H1 (cell line): ENCODE measurements at regions not wholly inside any gene's neighbourhood (a gene's known extent, or its start where the extent isn't known, plus 50 kb on each side); places are given as distances from the start of the nearest gene placed in this dataset.
"Not testable (repeated sequence)": the region's sequence is repeated elsewhere in the genome, so short reads cannot be mapped to it uniquely, and the experiment has no call there.

Source experiments
- CTCF ChIA-PET: fragments of 300-600 bp; sonication (Branson Sonifier 250); formaldehyde crosslinking; loops from one replicate; lab custom pipeline; 2021; ENCODE audit not compliant: partially characterized antibody; lab: Charles Lee
- POLR2A ChIA-PET: fragments of 300-600 bp; sonication (Branson Sonifier 250); formaldehyde crosslinking; loops from one replicate; lab custom pipeline; 2021; ENCODE audit warnings: inconsistent platforms; ENCODE audit not compliant: partially characterized antibody; lab: Charles Lee
- DNase-seq, 2 experiments: peaks; one replicate each; pipeline versions ENCODE4 v3.0.0 to v3.0.0-alpha.2; 2010 to 2022; ENCODE audit warnings: low spot score in 2 of 2, low read depth in 1 of 2, mixed read lengths in 1 of 2
- FAIRE-seq: peaks from 2 replicates; lab custom pipeline; 2011; peaks lifted over from hg19 to GRCh38; lab: Jason Lieb, UNC
- H2AFZ ChIP-seq: 2 replicates; pipeline ENCODE4 v1.8.1; 2012; ENCODE audit warnings: low read length, inconsistent platforms
- H2AK5ac ChIP-seq: 2 replicates; pipeline ENCODE4 v1.6.1; 2013; ENCODE audit warnings: low read depth, low read length
- H2BK120ac ChIP-seq: replicated peaks from 2 replicates; pipeline ENCODE3; 2013; ENCODE audit warnings: low read depth, low read length, inconsistent platforms
- H2BK12ac ChIP-seq: 2 replicates; pipeline ENCODE4 v1.6.1; 2013; ENCODE audit warnings: low read depth, low read length
- H2BK15ac ChIP-seq: 2 replicates; pipeline ENCODE4 v1.6.1; 2013; ENCODE audit warnings: low read length
- H2BK20ac ChIP-seq: 2 replicates; pipeline ENCODE4 v1.6.1; 2013; ENCODE audit warnings: low read length
- H2BK5ac ChIP-seq: 2 replicates; pipeline ENCODE4 v1.6.1; 2013; ENCODE audit warnings: low read depth, low read length
- H3K14ac ChIP-seq: 2 replicates; pipeline ENCODE4 v1.6.1; 2013; ENCODE audit warnings: inconsistent platforms; ENCODE audit not compliant: insufficient read length
- H3K18ac ChIP-seq: 2 replicates; pipeline ENCODE4 v1.6.1; 2013; ENCODE audit warnings: low read length; ENCODE audit errors: extremely low read depth
- H3K23ac ChIP-seq: 2 replicates; pipeline ENCODE4 v1.6.1; 2013; ENCODE audit warnings: inconsistent platforms; ENCODE audit not compliant: insufficient read length
- H3K23me2 ChIP-seq: 2 replicates; pipeline ENCODE4 v1.6.1; 2013; ENCODE audit warnings: low read depth, low read length
- H3K27ac ChIP-seq: 2 replicates; pipeline ENCODE4 v1.6.1; 2011; ENCODE audit warnings: low read depth, low read length, inconsistent platforms
- H3K27me3 ChIP-seq, 4 experiments: replicated peaks in 1 of 4; 1 replicate in 1 of 4; 2 replicates in 3 of 4; pipeline versions ENCODE4 v1.6.1 to v1.8.1; 2011 to 2013; ENCODE audit warnings: low read length in 3 of 4, mild to moderate bottlenecking in 3 of 4, inconsistent platforms in 2 of 4, mixed read lengths in 2 of 4, moderate library complexity in 1 of 4; ENCODE audit not compliant: control insufficient read depth in 3 of 4, insufficient read depth in 3 of 4; ENCODE audit errors: extremely low read depth in 1 of 4
- H3K36me3 ChIP-seq, 4 experiments: 2 replicates each; pipeline versions ENCODE4 v1.6.1 to v1.8.1; 2011 to 2013; ENCODE audit warnings: mild to moderate bottlenecking in 4 of 4, low read length in 3 of 4, moderate library complexity in 2 of 4, control low read depth in 1 of 4, inconsistent platforms in 1 of 4; ENCODE audit not compliant: insufficient read depth in 4 of 4, control insufficient read depth in 2 of 4
- H3K4ac ChIP-seq: replicated peaks from 2 replicates; pipeline ENCODE3; 2013; ENCODE audit warnings: low read length, low read depth, mixed read lengths, inconsistent platforms; ENCODE audit not compliant: insufficient read length
- H3K4me1 ChIP-seq, 4 experiments: replicated peaks in 1 of 4; 1 replicate in 1 of 4; 2 replicates in 3 of 4; pipeline versions ENCODE4 v1.6.1 to v1.8.1; 2011 to 2013; ENCODE audit warnings: low read length in 3 of 4, inconsistent platforms in 2 of 4, mixed read lengths in 1 of 4; ENCODE audit not compliant: insufficient read depth in 4 of 4, control insufficient read depth in 3 of 4
- H3K4me2 ChIP-seq, 2 experiments: 2 replicates each; pipeline versions ENCODE4 v1.6.1 to v1.8.1; 2011 to 2013; ENCODE audit warnings: low read depth in 2 of 2, low read length in 2 of 2, control low read depth in 1 of 2, inconsistent platforms in 1 of 2, mild to moderate bottlenecking in 1 of 2; ENCODE audit not compliant: insufficient read depth in 1 of 2
- H3K4me3 ChIP-seq, 4 experiments: fragments of 200-600, 300-600 bp in 1 of 4; sonication (generic), shearing (Covaris generic), sonication (Bioruptor Twin) in 1 of 4; 2 replicates each; pipeline versions ENCODE4 v1.5.1 to v1.8.1; 2011 to 2016; ENCODE audit warnings: low read length in 4 of 4, low read depth in 3 of 4, control low read depth in 2 of 4, inconsistent platforms in 2 of 4, mild to moderate bottlenecking in 2 of 4, mixed read lengths in 1 of 4, moderate library complexity in 1 of 4; ENCODE audit not compliant: insufficient read depth in 2 of 4; ENCODE audit errors: extremely low read depth in 1 of 4
- H3K56ac ChIP-seq: replicated peaks from 2 replicates; pipeline ENCODE3; 2013; ENCODE audit warnings: low read depth, mild to moderate bottlenecking, mixed read lengths, low read length, inconsistent platforms; ENCODE audit not compliant: insufficient read length
- H3K79me1 ChIP-seq: 2 replicates; pipeline ENCODE4 v1.6.1; 2013; ENCODE audit warnings: low read depth, low read length, control low read depth
- H3K79me2 ChIP-seq, 2 experiments: 2 replicates each; pipeline versions ENCODE4 v1.6.1 to v1.8.1; 2012 to 2013; ENCODE audit warnings: low read length in 2 of 2, mild to moderate bottlenecking in 2 of 2, inconsistent platforms in 1 of 2; ENCODE audit not compliant: insufficient read depth in 2 of 2, control insufficient read depth in 1 of 2
- H3K9ac ChIP-seq, 4 experiments: replicated peaks in 1 of 4; 1 replicate in 1 of 4; 2 replicates in 3 of 4; pipeline versions ENCODE4 v1.6.1 to v1.8.1; 2011 to 2013; ENCODE audit warnings: low read depth in 3 of 4, low read length in 3 of 4, control low read depth in 2 of 4, mild to moderate bottlenecking in 2 of 4, moderate library complexity in 2 of 4, inconsistent platforms in 1 of 4; ENCODE audit errors: extremely low read depth in 1 of 4
- H3K9me3 ChIP-seq, 2 experiments: 2 replicates each; pipeline versions ENCODE4 v1.6.1 to v1.8.1; 2012 to 2013; ENCODE audit warnings: mild to moderate bottlenecking in 2 of 2, moderate library complexity in 2 of 2, control low read depth in 1 of 2, inconsistent platforms in 1 of 2, low read depth in 1 of 2, low read length in 1 of 2, mixed read lengths in 1 of 2; ENCODE audit not compliant: insufficient read depth in 2 of 2
- H4K20me1 ChIP-seq, 2 experiments: replicated peaks in 1 of 2; 2 replicates each; pipeline versions ENCODE3 to v1.8.1; 2011 to 2013; ENCODE audit warnings: inconsistent platforms in 2 of 2, low read length in 2 of 2, mild to moderate bottlenecking in 1 of 2; ENCODE audit not compliant: insufficient read depth in 2 of 2, control insufficient read depth in 1 of 2
- H4K5ac ChIP-seq: 2 replicates; pipeline ENCODE4 v1.6.1; 2013; ENCODE audit warnings: low read length, low read depth, mixed read lengths, inconsistent platforms; ENCODE audit not compliant: insufficient read length
- H4K8ac ChIP-seq: 2 replicates; pipeline ENCODE4 v1.8.0; 2013; ENCODE audit warnings: mild to moderate bottlenecking, moderate library complexity, low read length, inconsistent platforms; ENCODE audit not compliant: insufficient read depth; ENCODE audit errors: extremely low read depth
- H4K91ac ChIP-seq: replicated peaks from 2 replicates; pipeline ENCODE3; 2013; ENCODE audit warnings: low read length, mixed read lengths, inconsistent platforms; ENCODE audit not compliant: insufficient read length
- CBX5 ChIP-seq: fragments of 300-800, 300-1000 bp; sonication (generic); IDR thresholded peaks from 2 replicates; pipeline ENCODE4 v1.7.1; 2016; ENCODE audit warnings: antibody characterized with exemption, low read length, low read depth
- CHD1 ChIP-seq: IDR thresholded peaks from 2 replicates; pipeline ENCODE4 v1.6.1; 2012; ENCODE audit warnings: low read depth, low read length, improper control_type of control experiment
- SP2 ChIP-seq: IDR thresholded peaks from 2 replicates; pipeline ENCODE4 v1.6.1; 2012; ENCODE audit warnings: mild to moderate bottlenecking, low read length, inconsistent platforms
- SUZ12 ChIP-seq: fragments of 200-600 bp; sonication (generic); IDR thresholded peaks from 2 replicates; pipeline ENCODE4 v1.6.1; 2012; ENCODE audit warnings: mild to moderate bottlenecking, inconsistent platforms, low read length, moderate library complexity, mixed read lengths
- TBP ChIP-seq: IDR thresholded peaks from 2 replicates; pipeline ENCODE4 v1.6.1; 2011; ENCODE audit warnings: low read depth, low read length, improper control_type of control experiment
- WGBS, 2 experiments: shearing (Covaris generic) in 1 of 2; methylation state at CpG; one replicate each; pipeline versions ENCODE4 v1.1.6 to v1.1.7; 2013 to 2015; ENCODE audit warnings: low lambda C conversion rate in 2 of 2, mixed read lengths in 2 of 2, inconsistent platforms in 1 of 2, low coverage in 1 of 2, missing lambda C conversion rate in 1 of 2; ENCODE audit not compliant: insufficient replicate concordance in 2 of 2, insufficient coverage in 1 of 2, insufficient read length in 1 of 2; ENCODE audit errors: extremely low coverage in 1 of 2, missing lambda C conversion rate in 1 of 2; 5-methylcytosine and 5-hydroxymethylcytosine counted together
- TF ChIP-seq, protein P1 (sequence below): IDR thresholded peaks from 2 replicates; pipeline ENCODE4 v1.6.1; 2011; ENCODE audit warnings: low read depth, mild to moderate bottlenecking, low read length; ENCODE audit not compliant: insufficient read depth

DNA sequence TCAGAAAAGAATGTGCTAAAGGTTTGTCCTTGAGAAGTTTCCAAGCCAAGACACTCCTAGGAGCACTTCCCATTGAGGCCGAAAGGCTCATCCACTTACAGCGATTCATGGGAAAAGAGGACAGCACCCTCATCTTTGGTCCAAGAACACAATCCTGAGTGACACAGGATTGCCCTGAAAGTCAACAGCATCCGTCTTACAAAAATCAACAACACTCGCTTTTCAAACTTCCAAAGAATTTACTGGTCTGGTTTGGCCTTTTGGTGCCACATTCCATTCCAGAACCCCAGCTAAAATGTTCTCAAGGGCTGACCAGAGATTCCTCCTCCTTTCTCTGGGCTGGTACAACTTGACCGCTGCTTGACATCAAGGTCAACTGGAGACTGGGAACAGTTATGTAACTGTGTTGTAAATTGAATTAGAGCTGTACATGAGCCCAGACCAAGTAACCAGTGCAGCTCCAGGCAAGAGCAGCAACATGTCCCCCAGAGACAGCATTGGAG lies 415.8 kb upstream of the PIK3R1 start (continued):
- TF ChIP-seq TBP (no peak), CBX5 (no peak), SP2 (no peak; the same call in 1 of the 2 replicates), CHD1 (no peak), SUZ12 (no peak)
- TF ChIP-seq, protein P1, sequence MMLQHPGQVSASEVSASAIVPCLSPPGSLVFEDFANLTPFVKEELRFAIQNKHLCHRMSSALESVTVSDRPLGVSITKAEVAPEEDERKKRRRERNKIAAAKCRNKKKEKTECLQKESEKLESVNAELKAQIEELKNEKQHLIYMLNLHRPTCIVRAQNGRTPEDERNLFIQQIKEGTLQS = no peak

DNA sequence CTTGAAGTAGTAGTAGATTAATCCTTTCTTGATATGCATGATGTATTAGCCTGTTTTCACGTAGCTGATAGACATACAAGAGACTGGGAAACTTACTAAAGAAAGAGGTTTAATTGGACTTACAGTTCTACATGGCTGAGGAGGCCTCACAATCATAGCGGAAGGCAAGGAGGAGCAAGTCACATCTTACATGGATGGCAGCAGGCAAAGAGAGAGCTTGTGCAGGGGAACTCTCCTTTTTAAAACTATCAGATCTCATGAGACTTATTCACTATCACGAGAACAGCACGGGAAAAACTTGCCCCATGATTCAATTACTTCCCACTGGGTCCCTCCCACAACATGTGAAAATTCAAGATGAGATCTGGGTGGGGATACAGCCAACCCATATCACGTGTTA lies 417.1 kb upstream of the PIK3R1 start:
- FAIRE-seq, H3K18ac ChIP-seq, H4K91ac ChIP-seq, H3K4me1 ChIP-seq, H3K79me1 ChIP-seq, H4K5ac ChIP-seq, H3K4me3 ChIP-seq, H4K8ac ChIP-seq, H3K4ac ChIP-seq, H3K9me3 ChIP-seq, H2AFZ ChIP-seq, H3K36me3 ChIP-seq, H3K27ac ChIP-seq, H2BK15ac ChIP-seq, H3K23me2 ChIP-seq, CTCF ChIA-PET, H3K23ac ChIP-seq, H2BK20ac ChIP-seq, H3K14ac ChIP-seq, H2BK12ac ChIP-seq, H2BK120ac ChIP-seq, POLR2A ChIA-PET, DNase-seq, H2AK5ac ChIP-seq, H3K9ac ChIP-seq, H3K79me2 ChIP-seq, H2BK5ac ChIP-seq, H3K4me2 ChIP-seq, H4K20me1 ChIP-seq, H3K56ac ChIP-seq, H3K27me3 ChIP-seq: not testable (repeated sequence)
- WGBS, 2 experiments = 85% methylated on average over 5 of the region's 5 CpGs; no CpG with 5 or more reads in 1 of the 2 experiments
